SK-N-SH treated with all-trans-retinoic acid at 6 μM for 48 hours (cell line): ENCODE measurements at regions not wholly inside any gene's neighbourhood (a gene's known extent, or its start where the extent isn't known, plus 50 kb on each side); places are given as distances from the start of the nearest gene placed in this dataset.

ENCODE experiments used
- ATAC-seq: fragments of 200-7000 bp; cut with Tn5 transposase; 3 replicates; pipeline ENCODE4 v1.9.1; 2020; ENCODE audit warnings: mild to moderate bottlenecking, moderate library complexity
- ARNTL ChIP-seq: fragments of 450-650 bp; formaldehyde crosslinking; IDR thresholded peaks from 2 replicates; pipeline ENCODE4 v1.5.0; 2020; ENCODE audit warnings: low read depth, mild to moderate bottlenecking, moderate library complexity, borderline replicate concordance
- CREB5 ChIP-seq: fragments of 250-450 bp; sonication (Bioruptor Pico); IDR thresholded peaks from 2 replicates; pipeline ENCODE4 v1.5.1; 2020; ENCODE audit warnings: low read depth, mild to moderate bottlenecking, moderate library complexity
- CSDC2 ChIP-seq: fragments of 250-450 bp; sonication (Bioruptor Pico); IDR thresholded peaks from 2 replicates; pipeline ENCODE4 v1.5.0; 2020; ENCODE audit warnings: mild to moderate bottlenecking, moderate library complexity
- CSRNP3 ChIP-seq: fragments of 250-450 bp; sonication (Bioruptor Pico); IDR thresholded peaks from 2 replicates; pipeline ENCODE4 v1.5.1; 2021; ENCODE audit warnings: mild to moderate bottlenecking, moderate library complexity
- ESRRG ChIP-seq: fragments of 250-450 bp; sonication (Bioruptor Pico); IDR thresholded peaks from 2 replicates; pipeline ENCODE4 v1.6.1; 2021; ENCODE audit warnings: mild to moderate bottlenecking
- GLIS3 ChIP-seq: fragments of 250-450 bp; sonication (Bioruptor Pico); IDR thresholded peaks from 2 replicates; pipeline ENCODE4 v1.5.0; 2020; ENCODE audit warnings: mild to moderate bottlenecking, moderate library complexity
- ISL1 ChIP-seq: fragments of 250-450 bp; sonication (Bioruptor Pico); IDR thresholded peaks from 2 replicates; pipeline ENCODE4 v2.1.2; 2022; ENCODE audit warnings: mild to moderate bottlenecking, moderate library complexity
- OSR1 ChIP-seq: fragments of 250-450 bp; sonication (Bioruptor Pico); IDR thresholded peaks from 2 replicates; pipeline ENCODE4 v1.8.0; 2022; ENCODE audit warnings: moderate library complexity, mild to moderate bottlenecking, inconsistent platforms
- PATZ1 ChIP-seq: fragments of 250-450 bp; sonication (Bioruptor Pico); IDR thresholded peaks from 2 replicates; pipeline ENCODE4 v1.8.0; 2020; ENCODE audit warnings: mild to moderate bottlenecking, moderate library complexity, borderline replicate concordance
- POU6F1 ChIP-seq: fragments of 250-450 bp; sonication (Bioruptor Pico); IDR thresholded peaks from 2 replicates; pipeline ENCODE4 v1.8.0; 2021; ENCODE audit warnings: low read depth, mild to moderate bottlenecking, moderate library complexity, borderline replicate concordance
- PPARA ChIP-seq: fragments of 250-450 bp; sonication (Bioruptor Pico); IDR thresholded peaks from 2 replicates; pipeline ENCODE4 v1.5.0; 2020; ENCODE audit warnings: mild to moderate bottlenecking, borderline replicate concordance
- RARB ChIP-seq: fragments of 250-450 bp; sonication (Bioruptor Pico); IDR thresholded peaks from 2 replicates; pipeline ENCODE4 v1.8.0; 2021; ENCODE audit warnings: mild to moderate bottlenecking, moderate library complexity
- SNAI2 ChIP-seq: fragments of 250-450 bp; sonication (Bioruptor Pico); IDR thresholded peaks from 2 replicates; pipeline ENCODE4 v1.5.0; 2020; ENCODE audit warnings: mild to moderate bottlenecking, moderate library complexity
- TCF4 ChIP-seq: fragments of 250-450 bp; sonication (Bioruptor Pico); IDR thresholded peaks from 2 replicates; pipeline ENCODE4 v1.8.0; 2021; ENCODE audit warnings: mild to moderate bottlenecking, moderate library complexity, borderline replicate concordance
- TOX ChIP-seq: fragments of 250-450 bp; sonication (Bioruptor Pico); IDR thresholded peaks from 2 replicates; pipeline ENCODE4 v1.8.0; 2021; ENCODE audit warnings: mild to moderate bottlenecking, moderate library complexity, borderline replicate concordance
- ZC3H10 ChIP-seq: fragments of 250-450 bp; sonication (Bioruptor Pico); IDR thresholded peaks from 2 replicates; pipeline ENCODE4 v1.5.1; 2021; ENCODE audit warnings: mild to moderate bottlenecking, moderate library complexity
- ZFP3 ChIP-seq: fragments of 250-450 bp; sonication (Bioruptor Pico); IDR thresholded peaks from 2 replicates; pipeline ENCODE4 v1.5.0; 2020; ENCODE audit warnings: mild to moderate bottlenecking, moderate library complexity
- ZFP30 ChIP-seq: fragments of 450-650 bp; formaldehyde crosslinking; IDR thresholded peaks from 2 replicates; pipeline ENCODE4 v1.5.0; 2022; ENCODE audit warnings: mild to moderate bottlenecking, moderate library complexity
- ZNF565 ChIP-seq: fragments of 450-650 bp; formaldehyde crosslinking; conservative IDR thresholded peaks from 2 replicates; pipeline ENCODE4 v1.5.0; 2020; ENCODE audit warnings: low read depth, mild to moderate bottlenecking, moderate library complexity
- ZNF70 ChIP-seq: fragments of 450-650 bp; formaldehyde crosslinking; IDR thresholded peaks from 2 replicates; pipeline ENCODE4 v1.5.0; 2020; ENCODE audit warnings: mild to moderate bottlenecking, moderate library complexity
- ZNF8 ChIP-seq: fragments of 450-650 bp; formaldehyde crosslinking; IDR thresholded peaks from 2 replicates; pipeline ENCODE4 v1.5.0; 2020; ENCODE audit warnings: mild to moderate bottlenecking, moderate library complexity

- no peak for ATAC-seq
- TF ChIP-seq ARNTL (CRISPR knock-in tag) (no peak), ZNF70 (no peak), ZC3H10 (CRISPR knock-in tag) (no peak), ZFP3 (CRISPR knock-in tag) (no peak), ZNF8 (CRISPR knock-in tag) (no peak), ZFP30 (CRISPR knock-in tag) (no peak), RARB (no peak), ESRRG (no peak), POU6F1 (CRISPR knock-in tag) (no peak)
Observed at GRCh38 chr14:40487824-40488223, 1055.6 kb upstream of the FBXO33 start.

- no peak for ATAC-seq
- TF ChIP-seq SNAI2 (CRISPR knock-in tag) (no peak), ISL1 (CRISPR knock-in tag) (no peak), GLIS3 (CRISPR knock-in tag) (no peak), ARNTL (CRISPR knock-in tag) (no peak), OSR1 (CRISPR knock-in tag) (no peak), ZFP3 (CRISPR knock-in tag) (no peak), PATZ1 (CRISPR knock-in tag) (no peak), ESRRG (no peak), POU6F1 (CRISPR knock-in tag) (no peak), ZNF565 (CRISPR knock-in tag) (no peak), ZNF70 (no peak), ZC3H10 (CRISPR knock-in tag) (no peak), PPARA (no peak), ZNF8 (CRISPR knock-in tag) (no peak), CREB5 (CRISPR knock-in tag) (no peak)
Observed at GRCh38 chr14:40485688-40486087, 1053.5 kb upstream of the FBXO33 start.

- no peak for ATAC-seq
- TF ChIP-seq OSR1 (CRISPR knock-in tag) (no peak), ZNF70 (no peak), PPARA (no peak), ESRRG (no peak), ZFP30 (CRISPR knock-in tag) (no peak), GLIS3 (CRISPR knock-in tag) (no peak), TCF4 (CRISPR knock-in tag) (no peak), ZC3H10 (CRISPR knock-in tag) (no peak), SNAI2 (CRISPR knock-in tag) (no peak), ARNTL (CRISPR knock-in tag) (no peak), TOX (CRISPR knock-in tag) (no peak), POU6F1 (CRISPR knock-in tag) (no peak), ZNF565 (CRISPR knock-in tag) (no peak), CSRNP3 (CRISPR knock-in tag) (no peak), RARB (no peak), ISL1 (CRISPR knock-in tag) (no peak), ZNF8 (CRISPR knock-in tag) (no peak), CSDC2 (CRISPR knock-in tag) (no peak), CREB5 (CRISPR knock-in tag) (no peak), PATZ1 (CRISPR knock-in tag) (no peak)
- TF ChIP-seq, all 23 proteins: peak for 0
Observed at GRCh38 chr14:40476005-40476404, 1043.8 kb upstream of the FBXO33 start.
